Endothelial cell of umbilical vein (primary cell): ENCODE measurements at regions not wholly inside any gene's neighbourhood (a gene's known extent, or its start where the extent isn't known, plus 50 kb on each side); places are given as distances from the start of the nearest gene placed in this dataset.

Source experiments
- BruUV-seq: library from RNA; stranded (reverse); fragments of 400-500 nt; replicated peaks from 2 replicates; lab custom pipeline; 2021; lab: Mats Ljungman, UMichigan
- CTCF ChIA-PET: fragments of 300-600, 350-600 bp; sonication (Branson Sonifier 250); formaldehyde crosslinking; loops from one replicate; lab custom pipeline; 2021; ENCODE audit warnings: antibody characterized with exemption, inconsistent platforms; lab: Charles Lee
- POLR2A ChIA-PET: fragments of 300-600, 350-600 bp; sonication (Branson Sonifier 250); formaldehyde crosslinking; loops from one replicate; lab custom pipeline; 2021; ENCODE audit warnings: antibody characterized with exemption, inconsistent platforms; lab: Charles Lee
- DNase-seq: peaks from one replicate; pipeline ENCODE4 v3.0.0-alpha.2; 2011; ENCODE audit warnings: low read depth, low spot score
- FAIRE-seq: peaks from 2 replicates; lab custom pipeline; 2011; peaks lifted over from hg19 to GRCh38; lab: Jason Lieb, UNC
- H2AFZ ChIP-seq: 2 replicates; pipeline ENCODE4 v1.6.0; 2012; ENCODE audit warnings: low read depth, low read length, control low read depth, inconsistent platforms
- H3K27ac ChIP-seq: 2 replicates; pipeline ENCODE4 v1.5.1; 2011; ENCODE audit warnings: low read depth, mild to moderate bottlenecking, control low read depth, low read length, moderate library complexity; ENCODE audit not compliant: insufficient read depth
- H3K27me3 ChIP-seq, 2 experiments: 2 replicates each; pipeline versions ENCODE4 v1.6.0 to v1.6.1; 2011; ENCODE audit warnings: low read length in 2 of 2, mixed read lengths in 1 of 2; ENCODE audit not compliant: control insufficient read depth in 2 of 2, insufficient read depth in 2 of 2
- H3K36me3 ChIP-seq, 2 experiments: 2 replicates in 1 of 2; 3 replicates in 1 of 2; pipeline ENCODE4 v1.5.1; 2011; ENCODE audit warnings: low read length in 2 of 2, mild to moderate bottlenecking in 1 of 2, moderate library complexity in 1 of 2; ENCODE audit not compliant: control insufficient read depth in 2 of 2, insufficient read depth in 2 of 2; ENCODE audit errors: extremely low read depth in 1 of 2
- H3K4me1 ChIP-seq: 3 replicates; pipeline ENCODE4 v1.5.1; 2011; ENCODE audit warnings: mild to moderate bottlenecking, low read length; ENCODE audit not compliant: control insufficient read depth, insufficient read depth; ENCODE audit errors: extremely low read depth
- H3K4me2 ChIP-seq: 2 replicates; pipeline ENCODE4 v1.6.1; 2011; ENCODE audit warnings: low read length, control low read depth, mixed read lengths; ENCODE audit not compliant: insufficient read depth
- H3K4me3 ChIP-seq, 3 experiments: fragments of 200-600 bp in 1 of 3; sonication (generic), shearing (Covaris generic) in 1 of 3; replicated peaks in 1 of 3; 2 replicates each; pipeline ENCODE4 v1.5.1; 2011 to 2016; ENCODE audit warnings: control low read depth in 3 of 3, low read length in 3 of 3, mild to moderate bottlenecking in 2 of 3, inconsistent platforms in 1 of 3, low read depth in 1 of 3, moderate library complexity in 1 of 3; ENCODE audit not compliant: insufficient read depth in 1 of 3
- H3K79me2 ChIP-seq: 2 replicates; pipeline ENCODE4 v1.6.0; 2012; ENCODE audit warnings: low read length, inconsistent platforms; ENCODE audit not compliant: control insufficient read depth, insufficient read depth
- H3K9ac ChIP-seq: replicated peaks from 2 replicates; pipeline ENCODE3; 2011; ENCODE audit warnings: low read length, control low read depth; ENCODE audit not compliant: insufficient read depth; ENCODE audit errors: extremely low read depth
- H3K9me1 ChIP-seq: replicated peaks from 3 replicates; pipeline ENCODE4 v1.6.0; 2011; ENCODE audit warnings: mild to moderate bottlenecking, low read length; ENCODE audit not compliant: control insufficient read depth, insufficient read depth; ENCODE audit errors: extremely low read depth
- H3K9me3 ChIP-seq: replicated peaks from 2 replicates; pipeline ENCODE4 v1.5.1; 2012; ENCODE audit warnings: low read length, inconsistent platforms; ENCODE audit not compliant: control insufficient read depth, insufficient read depth
- H4K20me1 ChIP-seq: replicated peaks from 2 replicates; pipeline ENCODE3; 2011; ENCODE audit warnings: mild to moderate bottlenecking, low read length; ENCODE audit not compliant: control insufficient read depth, insufficient read depth; ENCODE audit errors: extremely low read depth
- CTCF ChIP-seq, 2 donors: IDR thresholded peaks; 1 replicate in 1 of 2; 2 replicates in 1 of 2; pipeline ENCODE4 v1.5.1; 2011; ENCODE audit warnings: low read length in 2 of 2, mild to moderate bottlenecking in 2 of 2, moderate library complexity in 2 of 2, control low read depth in 1 of 2, inconsistent platforms in 1 of 2, low read depth in 1 of 2; ENCODE audit not compliant: insufficient read depth in 1 of 2; ENCODE audit errors: extremely low read depth in 1 of 2
- EZH2 ChIP-seq: IDR thresholded peaks from 2 replicates; pipeline ENCODE4 v1.6.1; 2012; ENCODE audit warnings: borderline replicate concordance, low read depth, mild to moderate bottlenecking, moderate library complexity, low read length, inconsistent platforms; ENCODE audit not compliant: severe bottlenecking
- FOS ChIP-seq: IDR thresholded peaks from 2 replicates; pipeline ENCODE4 v1.6.1; 2011; ENCODE audit warnings: mild to moderate bottlenecking, low read length, moderate library complexity, borderline replicate concordance; ENCODE audit not compliant: insufficient read depth
- GATA2 ChIP-seq: IDR thresholded peaks from 2 replicates; pipeline ENCODE4 v1.7.0; 2011; ENCODE audit warnings: low read depth, mild to moderate bottlenecking, moderate library complexity, mixed read lengths, low read length; ENCODE audit not compliant: insufficient read length, insufficient read depth
- JUN ChIP-seq: IDR thresholded peaks from 2 replicates; pipeline ENCODE4 v1.6.1; 2011; ENCODE audit warnings: borderline replicate concordance, low read depth; ENCODE audit not compliant: insufficient read length, insufficient read depth
- MAX ChIP-seq: IDR thresholded peaks from 2 replicates; pipeline ENCODE4 v1.6.1; 2011; ENCODE audit not compliant: insufficient read depth, insufficient read length
- MYC ChIP-seq: IDR thresholded peaks from one replicate; pipeline ENCODE4 v1.6.1; 2011; ENCODE audit warnings: mild to moderate bottlenecking, low read depth, low read length
- POLR2A ChIP-seq: IDR thresholded peaks from 2 replicates; pipeline ENCODE4 v1.6.1; 2012; ENCODE audit warnings: low read depth, mild to moderate bottlenecking, control low read depth, low read length
- POLR2AphosphoS5 ChIP-seq: IDR thresholded peaks from 2 replicates; pipeline ENCODE4 v1.6.1; 2012; ENCODE audit warnings: low read depth, mild to moderate bottlenecking, control low read depth, low read length, moderate library complexity; ENCODE audit not compliant: insufficient read depth
- dilution Hi-C: fragments of 300-500 bp; cut with MboI; formaldehyde crosslinking; loops from one replicate; pipeline ENCODE4 v1.15.0; 2019; ENCODE audit warnings: low sequenced_read_pairs; ENCODE audit not compliant: extremely low pct_ligation_motif_present
- intact Hi-C: fragments of 100-400 bp; cut with micrococcal nuclease; formaldehyde crosslinking; loops from one replicate; pipeline ENCODE4 v1.10.0; 2022

- H3K27ac ChIP-seq: no peak overlapping the region
- FAIRE-seq (no peak), DNase-seq (no peak)
- no peak overlapping the region for H3K9ac ChIP-seq
- H4K20me1 ChIP-seq: no peaks in the 10 kb centered on the region
- H3K36me3 ChIP-seq: no peaks in the 10 kb centered on the region
- no peak for TF ChIP-seq CTCF (IDR thresholded peaks at IDR 0.05; ENCODE audit: extremely low read depth in 1 of 2, insufficient read depth in 1 of 2, low read depth in 1 of 2, low read length in 2 of 2)
- no peak for TF ChIP-seq POLR2A
- no peak for TF ChIP-seq GATA2
- TF ChIP-seq EZH2: no peak
- TF ChIP-seq JUN: no peak
- TF ChIP-seq POLR2AphosphoS5: no peak
- TF ChIP-seq FOS: no peak
- no peak for TF ChIP-seq MYC
- TF ChIP-seq MAX: no peak
- no peaks in the 10 kb centered on the region for H3K9me3 ChIP-seq
- dilution Hi-C loops: no loop called here
- ChIA-PET CTCF (interaction anchor here (1.6 kb wide), 1 partner anchor 10 kb away, joined by 3 read pairs; no protein-coding TSS in a partner anchor), POLR2A (no interaction called here)
- no TSS peak for BruUV-seq
- no peak overlapping the region for H3K4me2 ChIP-seq
- H3K9me1 ChIP-seq: no peaks in the 10 kb centered on the region
- no peak overlapping the region for H3K4me3 ChIP-seq
- H3K79me2 ChIP-seq: no peaks in the 10 kb centered on the region
- no peaks in the 10 kb centered on the region for H3K27me3 ChIP-seq
- H3K4me1 ChIP-seq: no peaks in the 10 kb centered on the region
- intact Hi-C loops: no loop called here
- H2AFZ ChIP-seq: no peak overlapping the region
Observed at GRCh38 chr9:135402739-135403695, 76.6 kb upstream of the PPP1R26 start.
